Tongue (tissue), 1 donor: ENCODE measurements at regions not wholly inside any gene's neighbourhood (a gene's known extent, or its start where the extent isn't known, plus 50 kb on each side); places are given as distances from the start of the nearest gene placed in this dataset.

Experiments
- DNase-seq: peaks from one replicate; pipeline ENCODE4 v3.0.0-alpha.2; 2015

GRCh38 chr5:2696156-2696807 lies 55.2 kb downstream of the IRX2 start:
- DNase-seq, result no peak

GRCh38 chr5:2695200-2695891 lies 56.1 kb downstream of the IRX2 start:
- peak; percentile 3 for DNase-seq

- DNase-seq, result no peak
Observed at GRCh38 chr5:2691530-2691929, 59.9 kb downstream of the IRX2 start.

DNA sequence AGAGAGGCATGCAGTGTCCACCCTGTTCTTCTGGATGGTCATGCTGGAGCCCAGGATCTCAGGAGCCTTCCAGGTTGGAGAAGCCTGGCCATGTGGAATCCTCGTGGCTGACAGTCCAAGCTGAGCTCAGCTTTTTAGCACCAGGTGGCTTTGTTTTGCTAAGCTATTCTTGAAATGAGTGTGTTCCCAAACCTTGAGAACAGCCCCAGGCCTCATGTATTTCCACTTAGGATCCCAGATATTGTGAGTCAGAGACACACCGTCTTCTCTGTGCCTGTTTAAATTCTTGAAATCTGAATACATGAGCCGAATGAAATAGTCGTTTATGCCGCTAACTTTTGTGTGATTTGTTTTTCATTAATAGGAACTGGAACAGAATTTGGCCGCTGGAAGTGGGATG lies 61.2 kb downstream of the IRX2 start:
- DNase-seq, result no peak

DNA sequence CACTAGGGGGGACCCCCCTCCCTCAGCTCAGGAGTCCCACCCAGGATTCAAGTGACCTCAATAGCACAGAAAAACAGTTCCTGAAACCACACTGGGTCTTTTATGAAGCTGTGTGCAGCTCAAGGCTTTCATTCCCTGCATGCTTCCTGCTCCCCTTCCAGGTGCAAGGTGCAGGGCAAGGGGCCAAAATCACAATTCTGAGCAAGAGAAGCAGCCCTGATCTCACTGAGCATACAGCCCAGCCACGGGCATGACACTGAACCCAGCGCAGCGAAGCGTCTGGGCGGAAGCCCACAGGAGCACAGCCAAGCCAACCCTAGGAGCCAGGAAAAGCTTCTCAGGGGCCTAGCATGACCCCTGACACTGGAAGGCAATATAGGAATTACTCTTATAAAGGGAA lies 62.9 kb downstream of the IRX2 start:
- no peak for DNase-seq

GRCh38 chr5:2687746-2688145 lies 63.7 kb downstream of the IRX2 start:
- no peak for DNase-seq

GRCh38 chr5:2686321-2687124 lies 65.0 kb downstream of the IRX2 start:
- peak; percentile 3 for DNase-seq

DNA sequence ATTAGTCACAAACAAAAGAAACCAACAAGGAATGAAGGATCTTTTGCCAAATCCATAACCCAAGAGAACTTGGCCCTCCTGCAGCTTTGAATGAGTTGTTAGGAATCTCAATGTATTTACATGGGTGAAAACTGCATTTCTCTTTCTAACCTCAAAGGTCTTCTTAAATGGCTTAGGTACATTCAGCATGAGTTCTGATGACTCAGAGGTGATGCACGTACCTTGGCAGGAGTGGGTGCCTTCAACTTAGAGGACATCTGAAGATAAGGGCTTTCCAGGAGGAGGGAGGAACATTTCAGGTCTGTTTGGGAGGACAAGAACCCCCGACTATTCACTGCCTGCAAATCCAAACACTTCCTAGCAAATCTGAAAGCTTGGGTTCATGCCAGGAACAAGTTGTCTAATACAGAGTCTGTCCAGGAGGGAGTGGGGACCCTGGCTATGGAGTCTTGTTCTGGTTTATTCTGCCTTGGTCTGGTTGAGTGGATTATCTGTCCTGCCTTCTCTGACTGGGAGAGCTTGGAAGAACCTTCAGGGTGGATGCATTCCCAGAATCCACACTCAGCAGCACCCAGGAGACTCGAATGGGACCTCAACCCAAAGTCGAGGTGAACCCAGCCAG lies 65.7 kb downstream of the IRX2 start:
- DNase-seq, result peak; percentile 19

DNA sequence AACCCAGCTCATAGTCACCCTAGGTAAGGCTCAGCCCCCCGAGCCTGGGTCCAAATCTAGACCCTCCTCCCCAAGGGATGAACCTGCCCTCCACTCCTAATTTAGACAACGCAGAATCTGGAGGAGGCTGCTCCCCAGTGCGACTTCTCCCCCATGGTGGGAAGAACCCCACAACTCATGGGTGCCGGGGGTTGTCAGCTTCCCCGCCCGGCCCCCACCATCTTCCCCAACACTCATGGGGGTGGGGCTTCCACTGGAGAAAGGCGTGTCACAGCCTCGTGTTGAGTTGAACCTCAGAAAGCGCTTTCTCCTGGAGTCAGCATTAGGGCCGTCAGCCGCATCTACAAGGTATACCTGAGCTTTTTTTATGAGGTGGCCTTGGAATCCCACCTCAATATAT lies 66.9 kb downstream of the IRX2 start:
- no peak for DNase-seq

GRCh38 chr5:2683720-2684119 lies 67.8 kb downstream of the IRX2 start:
- DNase-seq, result no peak

DNA sequence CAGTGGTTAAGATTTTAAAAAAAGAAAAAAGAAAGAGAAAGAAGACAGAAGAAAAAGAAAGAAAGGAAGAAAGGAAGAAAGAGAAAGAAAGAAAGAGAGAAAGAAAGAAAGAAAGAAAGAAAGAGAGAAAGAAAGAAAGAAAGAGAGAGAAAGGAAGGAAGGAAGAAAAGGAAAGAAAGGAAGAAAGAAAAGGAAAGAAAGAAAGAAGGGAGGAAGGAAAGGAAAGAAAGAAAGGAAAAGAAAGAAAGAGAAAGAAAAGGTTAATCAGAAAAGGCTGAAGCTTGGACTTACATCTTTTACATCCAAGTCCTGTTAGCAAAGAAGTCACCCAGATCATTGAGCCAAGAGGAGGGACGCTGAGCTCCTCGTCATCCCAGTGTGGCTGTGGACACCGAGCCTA lies 70.0 kb downstream of the IRX2 start:
- no peak for DNase-seq

GRCh38 chr5:2680979-2681378 lies 70.5 kb downstream of the IRX2 start:
- DNase-seq, result no peak

- DNase-seq, result no peak
Observed at GRCh38 chr5:2677689-2678088, 73.8 kb downstream of the IRX2 start.

- no peak for DNase-seq
Observed at GRCh38 chr5:2675548-2675947, 75.9 kb downstream of the IRX2 start.

- DNase-seq, result no peak
Observed at GRCh38 chr5:2674456-2674855, 77.0 kb downstream of the IRX2 start.

- DNase-seq, result no peak
Observed at GRCh38 chr5:2670940-2671339, 80.5 kb downstream of the IRX2 start.

DNA sequence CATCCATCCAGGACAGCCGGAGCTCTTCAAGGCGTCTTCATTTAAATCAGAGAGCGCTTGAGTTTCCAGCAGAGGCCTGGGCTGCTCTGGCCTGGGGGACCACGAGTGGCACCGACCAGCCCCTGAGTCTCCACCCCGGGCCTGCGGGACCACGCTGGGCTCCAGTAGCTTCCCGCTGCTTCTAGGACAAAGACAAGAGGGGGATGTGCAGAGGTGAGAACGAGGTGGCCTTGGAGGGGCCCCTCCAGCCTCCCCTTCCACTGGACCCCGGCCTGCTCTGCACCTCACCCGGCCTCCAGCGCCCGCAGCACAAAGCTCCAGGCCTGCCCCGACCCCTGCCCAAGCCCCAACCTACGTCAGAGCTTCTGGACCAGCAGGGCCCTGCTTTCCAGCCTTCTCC lies 81.6 kb downstream of the IRX2 start:
- no peak for DNase-seq

- DNase-seq, result no peak
Observed at GRCh38 chr5:2669259-2669658, 82.2 kb downstream of the IRX2 start.

GRCh38 chr5:2666081-2666480 lies 85.4 kb downstream of the IRX2 start:
- DNase-seq, result peak; percentile 3

- no peak for DNase-seq
Observed at GRCh38 chr5:2663489-2663888, 88.0 kb downstream of the IRX2 start.

DNA sequence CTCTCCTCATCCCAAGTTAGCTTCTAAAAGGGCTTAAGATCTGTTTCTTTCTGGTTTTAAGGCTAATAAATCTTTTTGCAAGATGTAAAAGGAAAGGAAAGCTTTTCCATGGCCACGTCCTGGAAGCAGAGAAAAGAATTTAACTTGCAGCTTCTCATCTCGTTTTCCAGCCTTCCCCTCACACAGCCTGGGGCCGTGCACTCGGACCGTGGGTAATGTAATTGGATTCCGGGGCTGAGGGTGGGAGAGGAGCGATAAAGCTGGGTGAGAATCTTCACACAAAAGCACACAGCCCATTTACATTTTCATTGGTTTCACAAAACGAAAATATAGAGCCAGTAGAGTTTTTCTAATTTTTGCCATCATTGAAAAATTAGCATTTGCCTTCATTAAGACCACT lies 91.2 kb downstream of the IRX2 start:
- DNase-seq, result no peak

GRCh38 chr5:2658881-2659470 lies 92.5 kb downstream of the IRX2 start:
- no peak for DNase-seq

DNA sequence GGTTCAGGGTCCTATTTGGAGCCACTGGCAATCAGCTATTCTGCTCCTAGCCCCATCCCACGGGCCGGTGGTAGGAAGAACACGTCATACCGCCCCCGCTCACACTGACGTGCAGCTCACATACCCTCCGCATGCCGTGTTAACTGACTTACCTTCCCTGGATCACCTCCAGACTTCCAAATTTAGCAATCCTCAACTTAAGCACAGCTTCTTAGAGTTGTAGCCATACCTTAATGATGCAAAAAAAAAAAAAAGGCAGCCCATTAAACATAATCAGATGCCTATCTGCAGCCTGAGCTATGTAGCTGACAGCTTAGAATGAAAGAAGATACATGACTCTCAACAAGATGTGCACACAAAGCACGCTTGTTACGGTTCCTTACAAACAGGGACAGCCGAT lies 93.0 kb downstream of the IRX2 start:
- DNase-seq, result no peak
